Calu3 (cell line): ENCODE measurements at regions not wholly inside any gene's neighbourhood (a gene's known extent, or its start where the extent isn't known, plus 50 kb on each side); places are given as distances from the start of the nearest gene placed in this dataset.

ENCODE experiments used
- BruUV-seq: library from RNA; stranded (reverse); fragments of 400-500 nt; replicated peaks from 2 replicates; lab custom pipeline; 2021; lab: Mats Ljungman, UMichigan
- CTCF ChIA-PET: fragments of 300-600 bp; sonication (Branson Sonifier 250); formaldehyde crosslinking; loops from one replicate; lab custom pipeline; 2022; ENCODE audit warnings: antibody characterized with exemption; lab: Charles Lee
- DNase-seq: peaks from one replicate; pipeline ENCODE4 v3.0.0; 2022
- H3K27ac Mint-ChIP-seq: one replicate; pipeline ENCODE4 v1.8.0; 2022; ENCODE audit warnings: mixed read lengths; ENCODE audit not compliant: unreplicated experiment
- H3K27me3 Mint-ChIP-seq: one replicate; pipeline ENCODE4 v1.8.0; 2022; ENCODE audit warnings: mixed read lengths; ENCODE audit not compliant: unreplicated experiment
- H3K36me3 Mint-ChIP-seq: one replicate; pipeline ENCODE4 v1.8.0; 2022; ENCODE audit warnings: mild to moderate bottlenecking, moderate library complexity, mixed read lengths; ENCODE audit not compliant: insufficient read depth, unreplicated experiment
- H3K4me1 Mint-ChIP-seq: one replicate; pipeline ENCODE4 v1.8.0; 2022; ENCODE audit warnings: mild to moderate bottlenecking, low read depth, mixed read lengths; ENCODE audit not compliant: unreplicated experiment
- H3K4me3 Mint-ChIP-seq: one replicate; pipeline ENCODE4 v1.8.0; 2022; ENCODE audit warnings: mild to moderate bottlenecking, low read depth, moderate library complexity, mixed read lengths; ENCODE audit not compliant: unreplicated experiment
- H3K9me3 Mint-ChIP-seq: one replicate; pipeline ENCODE4 v1.8.0; 2022; ENCODE audit warnings: low read depth, mixed read lengths; ENCODE audit not compliant: unreplicated experiment
- intact Hi-C: fragments of 100-400 bp; cut with micrococcal nuclease; formaldehyde crosslinking; loops from one replicate; pipeline ENCODE4 v1.10.0; 2022; ENCODE audit not compliant: unreplicated experiment
- TF ChIP-seq, protein P1 (sequence below): fragments of 200-600 bp; IDR thresholded peaks from one replicate; pipeline ENCODE4 v1.8.0; 2022; ENCODE audit warnings: antibody characterized with exemption; ENCODE audit not compliant: unreplicated experiment

DNA sequence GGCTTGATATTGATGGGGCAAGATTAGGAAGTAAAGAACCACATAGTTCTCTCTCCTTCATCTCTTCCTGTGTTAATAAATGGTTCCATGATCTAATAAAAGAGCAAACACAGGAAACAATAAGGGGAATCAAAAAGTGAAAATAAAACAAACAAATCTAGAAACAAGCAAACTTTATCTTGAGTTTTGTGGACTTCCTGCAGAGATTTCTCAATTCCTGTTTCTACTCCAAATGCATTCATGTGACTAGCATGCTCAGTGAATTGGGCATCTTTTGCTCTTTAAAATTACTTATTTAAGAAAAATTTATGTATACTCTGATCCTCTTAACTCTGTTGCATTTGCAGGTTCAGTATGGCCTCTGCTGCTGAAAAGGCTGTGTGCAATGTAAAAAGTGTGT lies 682.0 kb downstream of the KCTD8 start:
- DNase-seq: no peak
- Mint-ChIP-seq H3K4me3 (no peak overlapping the region), H3K27ac (no peak overlapping the region), H3K27me3 (no peaks in the 10 kb centered on the region), H3K36me3 (no peaks in the 10 kb centered on the region), H3K4me1 (no peaks in the 10 kb centered on the region), H3K9me3 (no peaks in the 10 kb centered on the region)
- intact Hi-C loops: no loop called here
- TF ChIP-seq, protein P1, sequence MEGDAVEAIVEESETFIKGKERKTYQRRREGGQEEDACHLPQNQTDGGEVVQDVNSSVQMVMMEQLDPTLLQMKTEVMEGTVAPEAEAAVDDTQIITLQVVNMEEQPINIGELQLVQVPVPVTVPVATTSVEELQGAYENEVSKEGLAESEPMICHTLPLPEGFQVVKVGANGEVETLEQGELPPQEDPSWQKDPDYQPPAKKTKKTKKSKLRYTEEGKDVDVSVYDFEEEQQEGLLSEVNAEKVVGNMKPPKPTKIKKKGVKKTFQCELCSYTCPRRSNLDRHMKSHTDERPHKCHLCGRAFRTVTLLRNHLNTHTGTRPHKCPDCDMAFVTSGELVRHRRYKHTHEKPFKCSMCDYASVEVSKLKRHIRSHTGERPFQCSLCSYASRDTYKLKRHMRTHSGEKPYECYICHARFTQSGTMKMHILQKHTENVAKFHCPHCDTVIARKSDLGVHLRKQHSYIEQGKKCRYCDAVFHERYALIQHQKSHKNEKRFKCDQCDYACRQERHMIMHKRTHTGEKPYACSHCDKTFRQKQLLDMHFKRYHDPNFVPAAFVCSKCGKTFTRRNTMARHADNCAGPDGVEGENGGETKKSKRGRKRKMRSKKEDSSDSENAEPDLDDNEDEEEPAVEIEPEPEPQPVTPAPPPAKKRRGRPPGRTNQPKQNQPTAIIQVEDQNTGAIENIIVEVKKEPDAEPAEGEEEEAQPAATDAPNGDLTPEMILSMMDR: no peak
- CTCF ChIA-PET: no interaction called here
- BruUV-seq: no TSS peak

DNA sequence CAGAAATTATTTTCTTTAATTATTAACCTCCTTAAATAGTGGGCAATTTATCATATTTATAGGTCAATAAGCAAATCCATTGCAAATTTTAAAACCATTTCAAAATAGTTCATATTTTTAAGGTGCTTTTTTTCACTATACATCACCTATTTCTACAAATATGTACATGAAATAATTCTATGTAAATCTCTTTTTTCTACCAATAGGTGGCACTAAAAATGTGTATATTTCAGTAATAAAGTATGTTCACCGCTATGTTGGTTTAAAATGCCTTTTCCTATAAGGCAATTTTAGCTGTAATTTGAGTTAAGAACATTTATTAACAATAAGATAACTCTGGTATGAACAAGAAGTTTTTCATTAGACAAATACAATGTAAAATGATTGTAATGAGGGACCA lies 672.2 kb downstream of the KCTD8 start:
- no peak overlapping the region for H3K4me3 Mint-ChIP-seq
- intact Hi-C loops: no loop called here
- H3K27me3 Mint-ChIP-seq: no peaks in the 10 kb centered on the region
- DNase-seq: no peak
- H3K27ac Mint-ChIP-seq: no peak overlapping the region
- H3K36me3 Mint-ChIP-seq: no peaks in the 10 kb centered on the region
- no TSS peak for BruUV-seq
- H3K9me3 Mint-ChIP-seq: peaks cover 2% of the 10 kb centered on the region
- H3K4me1 Mint-ChIP-seq: no peaks in the 10 kb centered on the region
- TF ChIP-seq, protein P1: no peak
- CTCF ChIA-PET: no interaction called here

DNA sequence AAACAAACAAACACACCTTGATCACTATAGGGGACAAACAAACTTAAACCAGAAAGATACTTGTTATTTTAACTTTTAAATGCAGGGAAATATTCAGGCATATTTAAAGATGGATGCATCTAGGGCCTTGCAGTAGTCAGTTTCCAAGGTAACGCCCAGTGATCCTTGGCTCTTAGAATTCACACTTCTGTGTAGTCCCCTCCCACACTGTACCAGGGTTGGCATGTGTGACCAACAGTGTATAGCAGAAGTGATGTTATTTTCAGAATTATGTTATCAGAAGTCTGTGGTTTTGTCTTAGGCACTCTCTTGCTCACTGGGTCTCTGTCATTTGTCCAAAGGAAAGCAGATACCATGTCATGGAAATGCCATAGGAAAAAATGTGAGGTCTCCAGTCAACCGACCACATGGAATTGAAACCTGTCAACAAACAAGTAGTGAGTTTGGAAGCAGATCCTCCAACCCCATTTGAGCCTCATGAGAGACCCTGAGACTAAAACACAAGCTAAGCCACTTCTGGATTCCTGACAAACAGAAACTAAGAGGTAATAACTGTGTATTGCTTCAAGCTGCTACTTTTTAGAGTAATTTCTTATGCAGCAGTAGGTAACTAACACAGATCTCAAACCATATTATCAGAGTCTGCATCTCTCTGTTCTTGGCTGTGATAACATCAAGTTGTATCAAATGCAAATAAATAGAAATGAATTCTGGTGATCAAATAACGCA lies 670.3 kb downstream of the KCTD8 start:
- intact Hi-C loops: no loop called here
- CTCF ChIA-PET: no interaction called here
- Mint-ChIP-seq H3K27ac (no peak overlapping the region), H3K4me1 (no peaks in the 10 kb centered on the region), H3K4me3 (no peak overlapping the region), H3K9me3 (no peaks in the 10 kb centered on the region), H3K27me3 (no peaks in the 10 kb centered on the region), H3K36me3 (no peaks in the 10 kb centered on the region)
- TF ChIP-seq, protein P1: no peak
- DNase-seq: no peak
- no TSS peak for BruUV-seq

DNA sequence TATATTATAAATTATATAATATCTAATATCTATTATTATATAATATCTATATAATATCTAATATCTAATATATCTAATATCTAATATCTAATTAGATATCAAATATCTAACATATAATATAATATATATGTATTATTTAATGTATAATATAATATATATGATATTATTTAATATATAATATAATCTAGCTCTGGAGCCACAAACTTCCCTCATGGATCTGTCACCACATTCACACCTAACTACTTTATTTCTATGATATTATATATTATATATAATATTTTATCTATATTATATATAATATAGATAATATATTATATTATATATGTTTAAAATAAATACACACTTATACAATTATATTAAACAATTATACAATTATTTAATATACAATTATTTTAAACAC lies 667.5 kb downstream of the KCTD8 start:
- no peak for DNase-seq
- TF ChIP-seq, protein P1: no peak

More for the DNA sequence above, 667.5 kb downstream of the KCTD8 start:
- CTCF ChIA-PET: no interaction called here
- no peak overlapping the region for H3K4me3 Mint-ChIP-seq
- no peaks in the 10 kb centered on the region for H3K4me1 Mint-ChIP-seq
- no peaks in the 10 kb centered on the region for H3K27me3 Mint-ChIP-seq
- BruUV-seq: no TSS peak
- peaks cover 2% of the 10 kb centered on the region for H3K9me3 Mint-ChIP-seq
- no peaks in the 10 kb centered on the region for H3K36me3 Mint-ChIP-seq
- intact Hi-C loops: no loop called here
- H3K27ac Mint-ChIP-seq: no peak overlapping the region
